K562 (cell line): ENCODE measurements at regions not wholly inside any gene's neighbourhood (a gene's known extent, or its start where the extent isn't known, plus 50 kb on each side); places are given as distances from the start of the nearest gene placed in this dataset.

Experiments used
- ATAC-seq: fragments of 200-7000 bp; cut with Tn5 transposase; 3 replicates; pipeline ENCODE4 v1.9.1; 2020; ENCODE audit warnings: moderate library complexity
- BruUV-seq: library from RNA; stranded (reverse); fragments of 400-500 nt; replicated peaks from 2 replicates; lab custom pipeline; 2021; lab: Mats Ljungman, UMichigan
- CTCF ChIA-PET: fragments of 300-600 bp; formaldehyde crosslinking; extraction: SDS; loops from one replicate; lab custom pipeline; 2021; ENCODE audit warnings: low intra/inter-chr PET ratio; lab: Yijun Ruan, JAX
- POLR2A ChIA-PET: fragments of 300-600, 350-650 bp; sonication (Branson Sonifier 250); formaldehyde crosslinking; extraction: SDS; loops from one replicate; lab custom pipeline; 2021; ENCODE audit warnings: antibody characterized with exemption, inconsistent platforms; lab: Yijun Ruan, JAX
- DNase-seq, 4 experiments: peaks; one replicate each; pipeline versions ENCODE4 v3.0.0 to v3.0.0-alpha.2; 2011 to 2018; ENCODE audit warnings: low spot score in 3 of 4, mixed read lengths in 3 of 4; ENCODE audit errors: extremely low read depth in 1 of 4
- FAIRE-seq: peaks from 2 replicates; lab custom pipeline; 2011; peaks lifted over from hg19 to GRCh38; lab: Jason Lieb, UNC
- H2AFZ ChIP-seq: 2 replicates; pipeline ENCODE4 v1.6.0; 2011; ENCODE audit warnings: low read depth, low read length, control low read depth, inconsistent platforms
- H3K27ac ChIP-seq: fragments of 200-600 bp; 3 replicates; pipeline ENCODE4 v1.8.0; 2011; ENCODE audit warnings: low read depth, mild to moderate bottlenecking, control low read depth, inconsistent platforms, low read length, moderate library complexity, mixed read lengths; ENCODE audit errors: extremely low read depth
- H3K27me3 ChIP-seq, 2 experiments: fragments of 300-600 bp in 1 of 2; 2 replicates in 1 of 2; 3 replicates in 1 of 2; pipeline versions ENCODE4 v1.6.0 to v1.8.0; 2011; ENCODE audit warnings: inconsistent platforms in 2 of 2, low read length in 2 of 2, mild to moderate bottlenecking in 1 of 2, mixed read lengths in 1 of 2, moderate library complexity in 1 of 2; ENCODE audit not compliant: control insufficient read depth in 2 of 2, insufficient read depth in 2 of 2
- H3K36me3 ChIP-seq: fragments of 300-600 bp; 3 replicates; pipeline ENCODE4 v1.8.0; 2011; ENCODE audit warnings: mild to moderate bottlenecking, low read length, inconsistent platforms; ENCODE audit not compliant: control insufficient read depth, insufficient read depth
- H3K4me1 ChIP-seq, 2 experiments: fragments of 200-600 bp in 1 of 2; replicated peaks in 1 of 2; 2 replicates in 1 of 2; 3 replicates in 1 of 2; pipeline versions ENCODE4 v1.5.1 to v1.8.0; 2011; ENCODE audit warnings: inconsistent platforms in 2 of 2, low read length in 2 of 2, mild to moderate bottlenecking in 1 of 2, mixed read lengths in 1 of 2, moderate library complexity in 1 of 2; ENCODE audit not compliant: control insufficient read depth in 2 of 2, insufficient read depth in 2 of 2
- H3K4me2 ChIP-seq: 2 replicates; pipeline ENCODE4 v1.6.1; 2011; ENCODE audit warnings: low read length, control low read depth, inconsistent platforms, mixed read lengths; ENCODE audit not compliant: insufficient read depth
- H3K4me3 ChIP-seq: fragments of 200-600 bp; sonication (generic), shearing (Covaris generic); 2 replicates; pipeline ENCODE4 v1.5.1; 2016; ENCODE audit warnings: control low read depth, inconsistent platforms
- H3K79me2 ChIP-seq: fragments of 200-600 bp; 3 replicates; pipeline ENCODE4 v1.8.0; 2011; ENCODE audit warnings: low read length, inconsistent platforms; ENCODE audit not compliant: control insufficient read depth, insufficient read depth
- H3K9ac ChIP-seq, 2 experiments: 2 replicates each; pipeline versions ENCODE4 v1.6.0 to v1.6.1; 2011; ENCODE audit warnings: low read depth in 2 of 2, low read length in 2 of 2, control low read depth in 1 of 2, inconsistent platforms in 1 of 2, mild to moderate bottlenecking in 1 of 2, mixed read lengths in 1 of 2; ENCODE audit not compliant: insufficient read depth in 1 of 2
- H3K9me1 ChIP-seq: one replicate; pipeline ENCODE4 v1.6.0; 2011; ENCODE audit warnings: inconsistent platforms, mild to moderate bottlenecking, low read length, moderate library complexity; ENCODE audit not compliant: control insufficient read depth, insufficient read depth
- H3K9me3 ChIP-seq: replicated peaks from 2 replicates; pipeline ENCODE4 v1.5.1; 2011; ENCODE audit warnings: low read depth, low read length, inconsistent platforms; ENCODE audit not compliant: control insufficient read depth, insufficient read depth
- H4K20me1 ChIP-seq: replicated peaks from 2 replicates; pipeline ENCODE4 v1.6.1; 2011; ENCODE audit warnings: low read length, inconsistent platforms, mixed read lengths; ENCODE audit not compliant: control insufficient read depth, insufficient read depth
- ARNT ChIP-seq, 2 experiments: fragments of 450-650 bp; IDR thresholded peaks; 2 replicates each; pipeline ENCODE4 v1.6.1; 2016; ENCODE audit warnings: mild to moderate bottlenecking in 1 of 2
- DNMT1 ChIP-seq: fragments of 450-650 bp; IDR thresholded peaks from 2 replicates; pipeline ENCODE4 v1.6.1; 2016; ENCODE audit warnings: antibody characterized with exemption, mild to moderate bottlenecking
- GABPA ChIP-seq: fragments of 200-800 bp; sonication (Bioruptor generic); conservative IDR thresholded peaks from 2 replicates; pipeline ENCODE4 v1.6.1; 2016; ENCODE audit warnings: low read depth, missing genetic modification characterization, missing compliant biosample characterization
- HSF4 ChIP-seq: fragments of 250-450 bp; sonication (Bioruptor Pico); IDR thresholded peaks from 2 replicates; pipeline ENCODE4 v2.1.2; 2022; ENCODE audit warnings: mild to moderate bottlenecking, moderate library complexity, borderline replicate concordance
- KLF16 ChIP-seq: IDR thresholded peaks from 2 replicates; pipeline ENCODE4 v1.6.1; 2016; ENCODE audit warnings: antibody characterized with exemption
- LEF1 ChIP-seq: fragments of 450-650 bp; IDR thresholded peaks from 2 replicates; pipeline ENCODE4 v1.6.1; 2016; ENCODE audit warnings: mild to moderate bottlenecking
- POLR2A ChIP-seq: fragments of 450-650 bp; conservative IDR thresholded peaks from 2 replicates; pipeline ENCODE4 v1.6.1; 2016
- SRSF1 ChIP-seq: fragments of 200-400 bp; formaldehyde crosslinking; IDR thresholded peaks from 2 replicates; pipeline ENCODE4 v1.6.1; 2017; ENCODE audit warnings: mild to moderate bottlenecking, low read depth, low read length, moderate library complexity
- TFAM ChIP-seq: fragments of 250-450 bp; sonication (Bioruptor Pico); conservative IDR thresholded peaks from 2 replicates; pipeline ENCODE4 v1.5.0; 2021; ENCODE audit warnings: mild to moderate bottlenecking, moderate library complexity
- U2AF2 ChIP-seq: fragments of 200-400 bp; formaldehyde crosslinking; optimal IDR thresholded peaks from 2 replicates; pipeline ENCODE3; 2017; ENCODE audit warnings: low read depth, mild to moderate bottlenecking, low read length
- XRCC4 ChIP-seq: IDR thresholded peaks from one replicate; pipeline ENCODE4 v1.6.1; 2011; ENCODE audit not compliant: insufficient read depth, insufficient read length; ENCODE audit errors: extremely low read depth
- ZNF778 ChIP-seq: fragments of 450-650 bp; formaldehyde crosslinking; IDR thresholded peaks from 2 replicates; pipeline ENCODE4 v1.4.0; 2020; ENCODE audit warnings: mild to moderate bottlenecking, moderate library complexity
- WGBS: fragments of 100-300 bp; shearing (Covaris generic); methylation state at CpG from one replicate; pipeline ENCODE4 v1.1.6; 2016; ENCODE audit warnings: low coverage, mixed read lengths; ENCODE audit not compliant: insufficient coverage; ENCODE audit errors: missing lambda C conversion rate; 5-methylcytosine and 5-hydroxymethylcytosine counted together
- in situ Hi-C: fragments of 300-500 bp; cut with MboI; formaldehyde crosslinking; loops from 4 replicates; pipeline ENCODE4 v1.15.0; 2018; ENCODE audit warnings: inconsistent platforms, mixed read lengths
- intact Hi-C: fragments of 100-400 bp; cut with micrococcal nuclease; formaldehyde crosslinking; loops from 2 replicates; pipeline ENCODE4 v1.14.2; 2022
- TF ChIP-seq, protein P1 (sequence below): sonication (generic); formaldehyde crosslinking; IDR thresholded peaks from 2 replicates; pipeline ENCODE4 v1.8.1; 2023; ENCODE audit warnings: mild to moderate bottlenecking, missing genetic modification reagents
- TF ChIP-seq, protein P2 (sequence below): fragments of 150-350 bp; IDR thresholded peaks from 2 replicates; pipeline ENCODE4 v1.6.1; 2014; ENCODE audit warnings: low read depth, mild to moderate bottlenecking, low read length, borderline replicate concordance
- TF ChIP-seq, protein P3 (sequence below): fragments of 250-450 bp; sonication (Bioruptor Pico); IDR thresholded peaks from 2 replicates; pipeline ENCODE4 v1.5.1; 2021; ENCODE audit warnings: mild to moderate bottlenecking
- TF ChIP-seq, protein P4 (sequence below): IDR thresholded peaks from 3 replicates; pipeline ENCODE4 v1.6.1; 2011; ENCODE audit warnings: borderline replicate concordance, mild to moderate bottlenecking; ENCODE audit not compliant: insufficient read length, insufficient read depth

DNA sequence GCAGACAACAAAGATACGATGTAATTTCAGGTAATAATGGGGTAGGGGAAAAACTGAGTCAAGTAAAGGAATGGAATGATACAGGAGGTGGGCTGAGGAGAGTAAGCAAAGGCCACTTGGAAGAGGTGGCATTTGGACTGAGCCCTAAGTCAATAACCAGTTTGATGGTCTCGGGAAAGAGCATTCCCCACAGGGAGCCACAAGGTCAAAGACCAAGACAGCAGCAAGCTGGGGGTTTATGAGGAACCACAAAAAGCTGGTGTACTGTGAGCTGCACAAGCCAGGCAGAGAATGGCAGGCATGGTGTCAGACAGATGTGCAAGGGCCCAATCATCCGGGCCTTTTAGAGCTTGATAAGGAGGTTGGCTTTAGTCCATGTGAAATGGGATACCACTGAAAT is 98.7 kb downstream of the NOC3L start (continued):
- TF ChIP-seq TFAM = no peak
- TF ChIP-seq, all 486 proteins: peak for 0

DNA sequence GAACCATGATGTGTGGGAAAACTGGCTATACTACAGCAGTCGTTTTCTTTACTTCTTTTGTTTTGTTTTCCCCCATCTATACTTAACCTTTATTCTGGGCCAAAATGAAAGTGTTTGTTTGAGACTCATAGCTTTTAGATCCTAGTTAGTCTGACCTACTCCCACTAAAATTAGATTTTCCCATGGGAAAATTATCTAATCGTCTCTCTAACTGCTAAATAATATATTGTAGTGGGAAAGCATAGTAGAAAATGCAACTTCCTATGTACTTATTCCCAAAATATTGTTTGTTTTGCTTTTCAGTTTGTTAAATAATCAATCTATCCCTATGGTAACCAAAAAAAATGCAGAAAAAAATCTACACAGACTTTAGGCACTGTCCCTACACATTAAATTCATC is 96.6 kb downstream of the NOC3L start:
- no peak overlapping the region for H3K9ac ChIP-seq
- no TSS peak for BruUV-seq
- H3K4me3 ChIP-seq = no peak overlapping the region
- ATAC-seq (no peak), DNase-seq (no peak), FAIRE-seq (no peak)
- no peaks in the 10 kb centered on the region for H3K9me3 ChIP-seq
- no peak overlapping the region for H3K4me2 ChIP-seq
- no peak overlapping the region for H3K27ac ChIP-seq
- ChIA-PET CTCF (no interaction called here), POLR2A (no interaction called here)
- H3K9me1 ChIP-seq = no peaks in the 10 kb centered on the region
- intact Hi-C loops = no loop called here
- no peaks in the 10 kb centered on the region for H3K27me3 ChIP-seq
- 5% methylated on average over 2 of the region's 2 CpGs for WGBS
- H3K79me2 ChIP-seq = no peaks in the 10 kb centered on the region
- no peak overlapping the region for H2AFZ ChIP-seq
- H3K36me3 ChIP-seq = no peaks in the 10 kb centered on the region
- no peaks in the 10 kb centered on the region for H4K20me1 ChIP-seq
- in situ Hi-C loops = no loop called here
- H3K4me1 ChIP-seq = no peaks in the 10 kb centered on the region
- no peak for TF ChIP-seq ARNT (IDR thresholded peaks at IDR 0.05)
- no peak for TF ChIP-seq LEF1
- TF ChIP-seq XRCC4 = no peak
- no peak for TF ChIP-seq KLF16
- no peak for TF ChIP-seq SRSF1
- TF ChIP-seq HSF4 = no peak
- TF ChIP-seq DNMT1 = no peak
- TF ChIP-seq, protein P1, sequence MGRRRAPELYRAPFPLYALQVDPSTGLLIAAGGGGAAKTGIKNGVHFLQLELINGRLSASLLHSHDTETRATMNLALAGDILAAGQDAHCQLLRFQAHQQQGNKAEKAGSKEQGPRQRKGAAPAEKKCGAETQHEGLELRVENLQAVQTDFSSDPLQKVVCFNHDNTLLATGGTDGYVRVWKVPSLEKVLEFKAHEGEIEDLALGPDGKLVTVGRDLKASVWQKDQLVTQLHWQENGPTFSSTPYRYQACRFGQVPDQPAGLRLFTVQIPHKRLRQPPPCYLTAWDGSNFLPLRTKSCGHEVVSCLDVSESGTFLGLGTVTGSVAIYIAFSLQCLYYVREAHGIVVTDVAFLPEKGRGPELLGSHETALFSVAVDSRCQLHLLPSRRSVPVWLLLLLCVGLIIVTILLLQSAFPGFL (CRISPR knock-in tag) = no peak
- TF ChIP-seq, protein P2, sequence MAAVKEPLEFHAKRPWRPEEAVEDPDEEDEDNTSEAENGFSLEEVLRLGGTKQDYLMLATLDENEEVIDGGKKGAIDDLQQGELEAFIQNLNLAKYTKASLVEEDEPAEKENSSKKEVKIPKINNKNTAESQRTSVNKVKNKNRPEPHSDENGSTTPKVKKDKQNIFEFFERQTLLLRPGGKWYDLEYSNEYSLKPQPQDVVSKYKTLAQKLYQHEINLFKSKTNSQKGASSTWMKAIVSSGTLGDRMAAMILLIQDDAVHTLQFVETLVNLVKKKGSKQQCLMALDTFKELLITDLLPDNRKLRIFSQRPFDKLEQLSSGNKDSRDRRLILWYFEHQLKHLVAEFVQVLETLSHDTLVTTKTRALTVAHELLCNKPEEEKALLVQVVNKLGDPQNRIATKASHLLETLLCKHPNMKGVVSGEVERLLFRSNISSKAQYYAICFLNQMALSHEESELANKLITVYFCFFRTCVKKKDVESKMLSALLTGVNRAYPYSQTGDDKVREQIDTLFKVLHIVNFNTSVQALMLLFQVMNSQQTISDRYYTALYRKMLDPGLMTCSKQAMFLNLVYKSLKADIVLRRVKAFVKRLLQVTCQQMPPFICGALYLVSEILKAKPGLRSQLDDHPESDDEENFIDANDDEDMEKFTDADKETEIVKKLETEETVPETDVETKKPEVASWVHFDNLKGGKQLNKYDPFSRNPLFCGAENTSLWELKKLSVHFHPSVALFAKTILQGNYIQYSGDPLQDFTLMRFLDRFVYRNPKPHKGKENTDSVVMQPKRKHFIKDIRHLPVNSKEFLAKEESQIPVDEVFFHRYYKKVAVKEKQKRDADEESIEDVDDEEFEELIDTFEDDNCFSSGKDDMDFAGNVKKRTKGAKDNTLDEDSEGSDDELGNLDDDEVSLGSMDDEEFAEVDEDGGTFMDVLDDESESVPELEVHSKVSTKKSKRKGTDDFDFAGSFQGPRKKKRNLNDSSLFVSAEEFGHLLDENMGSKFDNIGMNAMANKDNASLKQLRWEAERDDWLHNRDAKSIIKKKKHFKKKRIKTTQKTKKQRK = no peak
- TF ChIP-seq POLR2A = no peak
- TF ChIP-seq, protein P3, sequence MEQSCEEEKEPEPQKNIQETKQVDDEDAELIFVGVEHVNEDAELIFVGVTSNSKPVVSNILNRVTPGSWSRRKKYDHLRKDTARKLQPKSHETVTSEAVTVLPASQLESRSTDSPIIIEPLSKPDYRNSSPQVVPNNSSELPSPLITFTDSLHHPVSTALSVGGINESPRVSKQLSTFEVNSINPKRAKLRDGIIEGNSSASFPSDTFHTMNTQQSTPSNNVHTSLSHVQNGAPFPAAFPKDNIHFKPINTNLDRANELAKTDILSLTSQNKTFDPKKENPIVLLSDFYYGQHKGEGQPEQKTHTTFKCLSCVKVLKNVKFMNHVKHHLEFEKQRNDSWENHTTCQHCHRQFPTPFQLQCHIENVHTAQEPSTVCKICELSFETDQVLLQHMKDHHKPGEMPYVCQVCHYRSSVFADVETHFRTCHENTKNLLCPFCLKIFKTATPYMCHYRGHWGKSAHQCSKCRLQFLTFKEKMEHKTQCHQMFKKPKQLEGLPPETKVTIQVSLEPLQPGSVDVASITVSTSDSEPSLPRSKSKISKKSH (CRISPR knock-in tag) = no peak
- TF ChIP-seq, protein P4, sequence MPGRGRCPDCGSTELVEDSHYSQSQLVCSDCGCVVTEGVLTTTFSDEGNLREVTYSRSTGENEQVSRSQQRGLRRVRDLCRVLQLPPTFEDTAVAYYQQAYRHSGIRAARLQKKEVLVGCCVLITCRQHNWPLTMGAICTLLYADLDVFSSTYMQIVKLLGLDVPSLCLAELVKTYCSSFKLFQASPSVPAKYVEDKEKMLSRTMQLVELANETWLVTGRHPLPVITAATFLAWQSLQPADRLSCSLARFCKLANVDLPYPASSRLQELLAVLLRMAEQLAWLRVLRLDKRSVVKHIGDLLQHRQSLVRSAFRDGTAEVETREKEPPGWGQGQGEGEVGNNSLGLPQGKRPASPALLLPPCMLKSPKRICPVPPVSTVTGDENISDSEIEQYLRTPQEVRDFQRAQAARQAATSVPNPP = no peak
- TF ChIP-seq GABPA (tag) = no peak
- no peak for TF ChIP-seq ZNF778 (CRISPR knock-in tag)
- TF ChIP-seq U2AF2 = no peak
